CD14-positive monocyte (primary cell): ENCODE measurements at regions not wholly inside any gene's neighbourhood (a gene's known extent, or its start where the extent isn't known, plus 50 kb on each side); places are given as distances from the start of the nearest gene placed in this dataset.

Experiments used
- DNase-seq, 3 donors: peaks; one replicate each; pipeline ENCODE4 v3.0.0-alpha.2; 2011 to 2022
- H2AFZ ChIP-seq: 2 replicates; pipeline ENCODE4 v1.6.0; 2012; ENCODE audit warnings: mild to moderate bottlenecking, low read depth, low read length, inconsistent platforms; ENCODE audit not compliant: insufficient read depth, poor library complexity, severe bottlenecking
- H3K27ac ChIP-seq, 2 donors: 1 replicate in 1 of 2; 2 replicates in 1 of 2; pipeline ENCODE4 v1.5.1; 2012 to 2013; ENCODE audit warnings: low read length in 2 of 2, control low read depth in 1 of 2, inconsistent platforms in 1 of 2, low read depth in 1 of 2, mild to moderate bottlenecking in 1 of 2
- H3K27me3 ChIP-seq, 2 donors: one replicate each; pipeline versions ENCODE4 v1.6.0 to v1.6.1; 2011 to 2013; ENCODE audit warnings: low read length in 2 of 2; ENCODE audit not compliant: control insufficient read depth in 2 of 2, insufficient read depth in 2 of 2
- H3K36me3 ChIP-seq, 2 donors: replicated peaks in 1 of 2; 1 replicate in 1 of 2; 2 replicates in 1 of 2; pipeline versions ENCODE4 v1.5.1 to v1.6.1; 2012 to 2013; ENCODE audit warnings: low read length in 2 of 2, control low read depth in 1 of 2, inconsistent platforms in 1 of 2, mild to moderate bottlenecking in 1 of 2; ENCODE audit not compliant: insufficient read depth in 2 of 2, control insufficient read depth in 1 of 2
- H3K4me1 ChIP-seq, 2 donors: 1 replicate in 1 of 2; 2 replicates in 1 of 2; pipeline versions ENCODE4 v1.5.1 to v1.6.1; 2012 to 2013; ENCODE audit warnings: low read length in 2 of 2, control low read depth in 1 of 2, inconsistent platforms in 1 of 2, mild to moderate bottlenecking in 1 of 2, moderate library complexity in 1 of 2; ENCODE audit not compliant: insufficient read depth in 2 of 2, control insufficient read depth in 1 of 2
- H3K4me2 ChIP-seq: replicated peaks from 2 replicates; pipeline ENCODE3; 2012; ENCODE audit warnings: low read length, moderate library complexity, mild to moderate bottlenecking; ENCODE audit not compliant: poor library complexity, severe bottlenecking; ENCODE audit errors: extremely low read depth
- H3K4me3 ChIP-seq, 3 experiments: fragments of 200-600 bp in 1 of 3; sonication (generic) in 1 of 3; replicated peaks in 1 of 3; 1 replicate in 2 of 3; 2 replicates in 1 of 3; pipeline ENCODE4 v1.5.1; 2011 to 2013; ENCODE audit warnings: low read length in 3 of 3, mild to moderate bottlenecking in 3 of 3, control low read depth in 2 of 3, low read depth in 2 of 3, inconsistent platforms in 1 of 3, moderate library complexity in 1 of 3
- H3K79me2 ChIP-seq: 2 replicates; pipeline ENCODE4 v1.6.0; 2012; ENCODE audit warnings: mild to moderate bottlenecking, control low read depth, inconsistent platforms, low read length, moderate library complexity; ENCODE audit not compliant: insufficient read depth
- H3K9ac ChIP-seq: 2 replicates; pipeline ENCODE4 v1.6.0; 2017; ENCODE audit warnings: low read length, mild to moderate bottlenecking; ENCODE audit not compliant: insufficient read depth, poor library complexity, severe bottlenecking
- H3K9me3 ChIP-seq, 2 donors: replicated peaks in 1 of 2; 1 replicate in 1 of 2; 2 replicates in 1 of 2; pipeline versions ENCODE4 v1.5.1 to v1.6.1; 2012 to 2013; ENCODE audit warnings: low read length in 2 of 2, control low read depth in 1 of 2; ENCODE audit not compliant: control insufficient read depth in 1 of 2, insufficient read depth in 1 of 2
- H4K20me1 ChIP-seq: 2 replicates; pipeline ENCODE4 v1.6.0; 2012; ENCODE audit warnings: mild to moderate bottlenecking, low read length, control low read depth, moderate library complexity; ENCODE audit not compliant: insufficient read depth
- H3K27ac Mint-ChIP-seq, 7 donors: one replicate each; pipeline ENCODE4 v1.8.0; 2020; ENCODE audit warnings: mild to moderate bottlenecking in 7 of 7, mixed read lengths in 7 of 7, moderate library complexity in 6 of 7, inconsistent platforms in 2 of 7
- H3K27me3 Mint-ChIP-seq, 3 donors: one replicate each; pipeline ENCODE4 v1.8.0; 2021 to 2022; ENCODE audit warnings: low read depth in 3 of 3, mild to moderate bottlenecking in 3 of 3, mixed read lengths in 3 of 3, moderate library complexity in 3 of 3, inconsistent platforms in 1 of 3
- H3K36me3 Mint-ChIP-seq, 2 donors: one replicate each; pipeline ENCODE4 v1.8.0; 2020; ENCODE audit warnings: mixed read lengths in 2 of 2, inconsistent platforms in 1 of 2, mild to moderate bottlenecking in 1 of 2
- H3K4me1 Mint-ChIP-seq: one replicate; pipeline ENCODE4 v1.8.0; 2020; ENCODE audit warnings: mild to moderate bottlenecking, mixed read lengths
- H3K4me3 Mint-ChIP-seq, 2 donors: one replicate each; pipeline ENCODE4 v1.8.0; 2020; ENCODE audit warnings: mild to moderate bottlenecking in 2 of 2, mixed read lengths in 2 of 2, moderate library complexity in 1 of 2
- H3K9me3 Mint-ChIP-seq, 7 donors: one replicate each; pipeline ENCODE4 v1.8.0; 2020 to 2022; ENCODE audit warnings: mixed read lengths in 7 of 7, mild to moderate bottlenecking in 6 of 7, moderate library complexity in 6 of 7, inconsistent platforms in 2 of 7
- CTCF ChIP-seq: fragments of 200-600 bp; IDR thresholded peaks from one replicate; pipeline ENCODE4 v1.8.0; 2022; ENCODE audit warnings: antibody characterized with exemption, mild to moderate bottlenecking
- WGBS: methylation state at CpG from one replicate; pipeline ENCODE4 v1.1.5; 2013; ENCODE audit warnings: missing lambda C conversion rate; ENCODE audit not compliant: insufficient coverage; 5-methylcytosine and 5-hydroxymethylcytosine counted together
- intact Hi-C, 2 donors: fragments of 100-400 bp; cut with micrococcal nuclease; formaldehyde crosslinking; loops; one replicate each; pipeline versions ENCODE4 v1.15.0 to v1.15.1; 2023

GRCh38 chr15:36004891-36005490, 459.0 kb upstream of the DPH6 start:
- Histone ChIP-seq H3K9ac (no peak overlapping the region), H2AFZ (no peak overlapping the region), H3K4me1 (no peaks in the 10 kb centered on the region), H3K79me2 (no peaks in the 10 kb centered on the region), H4K20me1 (no peaks in the 10 kb centered on the region), H3K4me3 (no peak overlapping the region), H3K36me3 (no peaks in the 10 kb centered on the region), H3K27me3 (no peaks in the 10 kb centered on the region), H3K4me2 (no peak overlapping the region), H3K27ac (no peak overlapping the region), H3K9me3 (peaks cover 5 to 17% of the 10 kb centered on the region in 2 donors)
- WGBS = no CpG with 5 or more reads among the region's 2 CpGs
- intact Hi-C loops = no loop called here
- H3K4me1 Mint-ChIP-seq = no peaks in the 10 kb centered on the region
- TF ChIP-seq CTCF = no peak
- H3K36me3 Mint-ChIP-seq = no peaks in the 10 kb centered on the region
- H3K9me3 Mint-ChIP-seq = peaks cover 0 to 18% (median 3%) of the 10 kb centered on the region in 7 donors
- DNase-seq = no peak
- H3K27ac Mint-ChIP-seq = no peak overlapping the region
- H3K27me3 Mint-ChIP-seq = no peaks in the 10 kb centered on the region
- H3K4me3 Mint-ChIP-seq = no peak overlapping the region

- Histone ChIP-seq H3K79me2 (no peaks in the 10 kb centered on the region), H3K36me3 (no peaks in the 10 kb centered on the region), H3K4me3 (no peak overlapping the region), H3K27ac (no peak overlapping the region), H4K20me1 (no peaks in the 10 kb centered on the region), H3K4me2 (no peak overlapping the region), H3K9ac (no peak overlapping the region), H3K27me3 (no peaks in the 10 kb centered on the region), H3K9me3 (peaks cover 5 to 19% of the 10 kb centered on the region in 2 donors), H2AFZ (no peak overlapping the region), H3K4me1 (no peaks in the 10 kb centered on the region)
- H3K4me1 Mint-ChIP-seq = no peaks in the 10 kb centered on the region
- no peak for DNase-seq
- H3K9me3 Mint-ChIP-seq = peaks cover 0 to 21% (median 5%) of the 10 kb centered on the region in 7 donors
- H3K27me3 Mint-ChIP-seq = no peaks in the 10 kb centered on the region
- no peak overlapping the region for H3K4me3 Mint-ChIP-seq
- intact Hi-C loops = no loop called here
- no peaks in the 10 kb centered on the region for H3K36me3 Mint-ChIP-seq
- TF ChIP-seq CTCF = no peak
- WGBS = no CpG with 5 or more reads among the region's 2 CpGs
- H3K27ac Mint-ChIP-seq = no peak overlapping the region
These were observed 459.6 kb upstream of the DPH6 start for GRCh38 chr15:36005542-36005941.
